ENCODE measurements at regions not wholly inside any gene's neighbourhood (a gene's known extent, or its start where the extent isn't known, plus 50 kb on each side); places are given as distances from the start of the nearest gene placed in this dataset.
"Not testable (repeated sequence)": the region's sequence is repeated elsewhere in the genome, so short reads cannot be mapped to it uniquely, and the experiment has no call there.

DNA sequence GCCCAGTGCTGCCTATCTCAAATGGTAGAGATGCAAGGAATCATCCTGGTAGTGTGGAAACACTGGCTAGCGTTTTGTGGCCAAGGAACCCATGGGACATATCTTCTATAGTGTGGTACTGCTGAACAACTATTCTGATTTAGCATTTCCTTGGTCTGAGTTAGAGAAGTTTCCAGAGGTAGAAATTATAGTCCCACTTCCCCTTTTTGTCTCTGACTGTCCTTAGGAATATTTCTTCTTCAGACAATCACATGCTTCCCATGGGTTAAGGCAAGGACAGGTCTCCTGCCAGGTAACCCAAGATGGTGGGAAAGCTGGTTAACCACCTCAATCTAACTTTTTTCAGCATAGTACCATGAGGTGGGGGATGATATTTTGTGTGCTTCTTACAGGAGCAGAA, 729.5 kb upstream of the LRRTM4 start:
- TF ChIP-seq, protein P1, sequence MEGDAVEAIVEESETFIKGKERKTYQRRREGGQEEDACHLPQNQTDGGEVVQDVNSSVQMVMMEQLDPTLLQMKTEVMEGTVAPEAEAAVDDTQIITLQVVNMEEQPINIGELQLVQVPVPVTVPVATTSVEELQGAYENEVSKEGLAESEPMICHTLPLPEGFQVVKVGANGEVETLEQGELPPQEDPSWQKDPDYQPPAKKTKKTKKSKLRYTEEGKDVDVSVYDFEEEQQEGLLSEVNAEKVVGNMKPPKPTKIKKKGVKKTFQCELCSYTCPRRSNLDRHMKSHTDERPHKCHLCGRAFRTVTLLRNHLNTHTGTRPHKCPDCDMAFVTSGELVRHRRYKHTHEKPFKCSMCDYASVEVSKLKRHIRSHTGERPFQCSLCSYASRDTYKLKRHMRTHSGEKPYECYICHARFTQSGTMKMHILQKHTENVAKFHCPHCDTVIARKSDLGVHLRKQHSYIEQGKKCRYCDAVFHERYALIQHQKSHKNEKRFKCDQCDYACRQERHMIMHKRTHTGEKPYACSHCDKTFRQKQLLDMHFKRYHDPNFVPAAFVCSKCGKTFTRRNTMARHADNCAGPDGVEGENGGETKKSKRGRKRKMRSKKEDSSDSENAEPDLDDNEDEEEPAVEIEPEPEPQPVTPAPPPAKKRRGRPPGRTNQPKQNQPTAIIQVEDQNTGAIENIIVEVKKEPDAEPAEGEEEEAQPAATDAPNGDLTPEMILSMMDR (IDR thresholded peaks at IDR 0.05; ENCODE audit: low read depth, low read length, missing control alignments), result no peak
- no peak for DNase-seq (ENCODE audit: extremely low read depth, low read depth)
- no peak overlapping the region for H3K4me3 ChIP-seq (replicated peaks; ENCODE audit: low read depth, low read length)

DNA sequence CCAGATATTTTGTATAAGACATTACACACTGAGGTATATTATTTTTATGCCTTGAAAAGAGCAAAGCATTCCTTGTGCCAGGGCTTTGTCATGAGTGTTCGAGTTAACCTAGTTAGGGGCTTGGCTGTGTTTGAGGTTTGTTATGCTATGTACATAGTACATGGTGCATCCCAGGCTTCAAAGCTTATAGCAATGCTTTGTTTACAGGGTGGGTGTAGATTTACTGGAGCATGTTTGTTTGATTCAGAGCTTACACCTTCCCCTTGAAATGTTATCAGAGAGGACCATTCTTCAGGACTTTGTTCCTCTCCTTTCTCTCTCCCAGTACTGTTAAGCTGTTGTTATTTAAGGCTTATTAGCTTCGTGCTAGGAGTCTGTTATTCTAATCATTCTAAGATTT, 738.7 kb upstream of the LRRTM4 start:
- DNase-seq (ENCODE audit: extremely low read depth, low read depth), result no peak
- H3K4me3 ChIP-seq (replicated peaks; ENCODE audit: low read depth, low read length), result no peak overlapping the region
- TF ChIP-seq, protein P1 (IDR thresholded peaks at IDR 0.05; ENCODE audit: low read depth, low read length, missing control alignments), result no peak

DNA sequence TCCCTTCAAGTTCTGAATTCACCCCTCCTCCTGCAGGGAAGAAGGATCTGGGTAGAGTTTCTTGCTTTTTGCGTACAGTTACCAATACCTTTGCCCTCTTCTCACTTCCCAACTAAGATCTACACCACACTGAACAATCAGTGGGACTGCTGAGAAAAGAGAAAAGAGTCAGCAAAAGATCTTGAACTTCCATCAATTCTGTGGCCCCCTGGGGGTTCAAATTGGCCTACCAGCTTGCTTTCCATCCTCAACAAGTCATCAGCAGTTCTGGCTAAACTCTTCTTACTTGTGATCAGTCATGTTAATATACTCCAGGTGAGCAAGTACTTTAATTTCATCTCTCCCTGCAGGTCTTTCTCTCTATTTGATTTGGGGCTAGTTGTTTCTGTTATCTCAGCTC, 739.3 kb upstream of the LRRTM4 start:
- DNase-seq (ENCODE audit: extremely low read depth, low read depth), result no peak
- H3K4me3 ChIP-seq (replicated peaks; ENCODE audit: low read depth, low read length), result no peak overlapping the region
- TF ChIP-seq, protein P1 (IDR thresholded peaks at IDR 0.05; ENCODE audit: low read depth, low read length, missing control alignments), result no peak

DNA sequence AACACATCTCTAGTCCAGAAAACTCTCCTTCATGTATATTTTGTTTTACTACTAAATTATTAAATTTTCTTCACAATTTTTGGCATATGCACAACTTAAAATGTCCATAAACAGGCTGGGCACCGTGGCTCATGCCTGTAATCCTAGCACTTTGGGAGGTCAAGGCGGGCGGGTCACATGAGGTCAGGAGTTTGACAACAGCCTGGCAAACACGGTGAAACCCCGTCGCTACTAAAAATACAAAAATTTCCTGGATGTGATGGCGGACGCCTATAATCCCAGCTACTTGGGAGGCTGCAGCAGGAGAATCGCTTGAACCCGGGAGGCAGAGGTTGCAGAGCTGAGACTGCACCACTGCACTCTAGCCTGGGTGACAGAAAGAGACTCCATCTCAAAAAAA, 739.9 kb upstream of the LRRTM4 start:
- DNase-seq (ENCODE audit: extremely low read depth, low read depth); H3K4me3 ChIP-seq (replicated peaks; ENCODE audit: low read depth, low read length): not testable (repeated sequence)

DNA sequence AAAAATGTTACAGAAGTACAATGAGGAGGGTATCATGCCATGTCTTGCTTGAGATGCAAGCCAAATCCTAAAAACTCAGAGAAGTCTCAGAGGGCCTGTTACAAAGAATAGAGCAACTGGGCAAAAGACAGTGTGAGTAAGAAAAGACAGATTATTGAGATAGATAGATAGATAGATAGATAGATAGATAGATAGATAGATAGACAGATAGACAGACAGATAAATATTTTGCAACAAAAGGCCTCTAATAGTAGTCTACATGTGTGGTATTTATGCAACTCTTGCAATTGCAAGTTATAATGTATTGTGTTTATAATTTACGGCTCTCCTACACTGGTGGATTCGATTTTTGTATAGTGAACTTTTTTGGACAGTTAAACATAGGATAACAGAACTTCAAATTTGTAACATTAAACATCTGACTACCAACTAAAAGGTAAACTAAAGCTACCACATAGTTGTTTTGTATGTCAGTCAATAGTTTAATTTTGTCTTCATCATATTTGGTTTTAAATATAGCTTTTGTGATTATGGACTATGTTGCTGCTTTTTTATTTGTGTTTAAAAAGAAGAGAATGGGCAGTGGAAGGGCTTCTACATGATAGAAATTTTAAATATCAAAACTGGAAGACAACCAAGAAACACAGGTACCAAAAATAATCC, 740.7 kb upstream of the LRRTM4 start:
- DNase-seq (ENCODE audit: extremely low read depth, low read depth), result no peak
- TF ChIP-seq, protein P1 (IDR thresholded peaks at IDR 0.05; ENCODE audit: low read depth, low read length, missing control alignments), result no peak

DNA sequence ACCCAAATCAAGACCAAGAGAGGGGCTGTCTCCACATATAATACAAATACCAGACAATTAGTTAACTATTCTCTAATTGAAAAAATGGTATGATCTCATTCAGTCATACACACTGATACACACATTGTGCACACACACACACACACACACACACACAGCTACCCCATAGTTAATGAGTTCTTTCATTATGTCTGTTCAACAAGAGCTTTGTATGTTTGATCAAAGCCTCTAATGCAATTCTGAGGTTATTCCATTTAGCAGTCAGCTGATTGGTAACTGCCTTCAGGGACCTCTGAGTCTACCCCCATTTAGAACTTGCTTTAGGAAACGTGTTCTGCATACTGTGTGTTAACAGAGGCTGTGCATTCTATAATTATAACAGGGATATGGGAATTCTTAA, 741.4 kb upstream of the LRRTM4 start:
- TF ChIP-seq, protein P1 (IDR thresholded peaks at IDR 0.05; ENCODE audit: low read depth, low read length, missing control alignments), result no peak
- DNase-seq (ENCODE audit: extremely low read depth, low read depth), result no peak
- no peak overlapping the region for H3K4me3 ChIP-seq (replicated peaks; ENCODE audit: low read depth, low read length)

More for the DNA sequence above, 740.7 kb upstream of the LRRTM4 start:
- H3K4me3 ChIP-seq (replicated peaks; ENCODE audit: low read depth, low read length), result no peak overlapping the region

DNA sequence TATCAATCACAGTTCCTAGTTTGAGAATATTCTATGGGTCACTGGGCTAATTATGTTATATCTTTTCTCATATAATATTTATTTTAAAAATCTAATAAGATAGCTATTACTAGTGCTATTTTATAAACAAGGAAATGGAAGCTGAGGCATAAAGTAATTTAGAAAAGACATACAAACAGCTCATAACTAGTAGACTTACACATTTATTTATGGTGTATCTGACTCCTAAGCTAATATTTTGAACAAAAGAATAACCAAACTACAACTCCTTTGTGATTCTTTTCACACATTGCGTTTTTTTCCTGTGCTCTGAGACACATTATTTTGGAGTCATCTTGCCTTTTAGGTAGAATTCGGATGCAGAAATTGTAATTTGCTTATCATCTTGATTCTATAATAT, 742.0 kb upstream of the LRRTM4 start:
- H3K4me3 ChIP-seq (replicated peaks; ENCODE audit: low read depth, low read length), result no peak overlapping the region
- no peak for DNase-seq (ENCODE audit: extremely low read depth, low read depth)
- TF ChIP-seq, protein P1 (IDR thresholded peaks at IDR 0.05; ENCODE audit: low read depth, low read length, missing control alignments), result no peak

All from HFF-Myc (cell line).